ENCODE measurements at regions not wholly inside any gene's neighbourhood (a gene's known extent, or its start where the extent isn't known, plus 50 kb on each side); places are given as distances from the start of the nearest gene placed in this dataset.

DNA sequence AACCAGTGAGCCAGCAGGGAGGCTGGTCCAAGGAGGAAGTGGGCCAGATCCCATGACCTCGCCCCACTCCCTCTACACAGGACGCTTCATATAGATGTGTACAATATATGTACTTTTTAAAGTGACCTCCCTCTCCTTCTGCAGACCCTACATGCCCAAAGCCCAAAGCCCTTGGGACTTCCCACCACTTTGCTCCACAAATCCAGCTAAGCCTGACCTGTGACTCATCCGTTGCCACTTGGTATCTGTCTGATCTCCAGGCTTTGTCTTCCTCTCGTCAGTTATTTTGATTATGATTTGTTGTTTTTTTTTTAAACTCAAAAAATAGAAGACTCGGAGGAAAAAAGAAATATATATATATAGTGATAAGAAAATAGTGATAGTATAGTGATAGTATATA is 470.8 kb downstream of the KCNJ3 start:
- no peaks in the 10 kb centered on the region for H3K36me3 Mint-ChIP-seq (ENCODE audit: low read depth)
- H3K27ac Mint-ChIP-seq: no peak overlapping the region
- H3K9me3 Mint-ChIP-seq: no peaks in the 10 kb centered on the region
- TF ChIP-seq, protein P1, sequence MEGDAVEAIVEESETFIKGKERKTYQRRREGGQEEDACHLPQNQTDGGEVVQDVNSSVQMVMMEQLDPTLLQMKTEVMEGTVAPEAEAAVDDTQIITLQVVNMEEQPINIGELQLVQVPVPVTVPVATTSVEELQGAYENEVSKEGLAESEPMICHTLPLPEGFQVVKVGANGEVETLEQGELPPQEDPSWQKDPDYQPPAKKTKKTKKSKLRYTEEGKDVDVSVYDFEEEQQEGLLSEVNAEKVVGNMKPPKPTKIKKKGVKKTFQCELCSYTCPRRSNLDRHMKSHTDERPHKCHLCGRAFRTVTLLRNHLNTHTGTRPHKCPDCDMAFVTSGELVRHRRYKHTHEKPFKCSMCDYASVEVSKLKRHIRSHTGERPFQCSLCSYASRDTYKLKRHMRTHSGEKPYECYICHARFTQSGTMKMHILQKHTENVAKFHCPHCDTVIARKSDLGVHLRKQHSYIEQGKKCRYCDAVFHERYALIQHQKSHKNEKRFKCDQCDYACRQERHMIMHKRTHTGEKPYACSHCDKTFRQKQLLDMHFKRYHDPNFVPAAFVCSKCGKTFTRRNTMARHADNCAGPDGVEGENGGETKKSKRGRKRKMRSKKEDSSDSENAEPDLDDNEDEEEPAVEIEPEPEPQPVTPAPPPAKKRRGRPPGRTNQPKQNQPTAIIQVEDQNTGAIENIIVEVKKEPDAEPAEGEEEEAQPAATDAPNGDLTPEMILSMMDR (IDR thresholded peaks at IDR 0.05): no peak
- no peaks in the 10 kb centered on the region for H3K4me1 Mint-ChIP-seq
- H3K4me3 Mint-ChIP-seq: no peak overlapping the region
- DNase-seq: no peak
- H3K27me3 Mint-ChIP-seq (ENCODE audit: low read depth, poor library complexity): no peaks in the 10 kb centered on the region

- TF ChIP-seq, protein P1 (IDR thresholded peaks at IDR 0.05): no peak
- Mint-ChIP-seq H3K9me3 (peaks cover 4% of the 10 kb centered on the region), H3K4me3 (no peak overlapping the region), H3K4me1 (peaks cover 4% of the 10 kb centered on the region), H3K27ac (no peak overlapping the region), H3K27me3 (ENCODE audit: low read depth, poor library complexity) (no peaks in the 10 kb centered on the region), H3K36me3 (ENCODE audit: low read depth) (no peaks in the 10 kb centered on the region)
- no peak for DNase-seq
These were observed 464.0 kb downstream of the KCNJ3 start for GRCh38 chr2:155162494-155162893.

GRCh38 chr2:155161314-155161713 is 462.8 kb downstream of the KCNJ3 start:
- Mint-ChIP-seq H3K36me3 (ENCODE audit: low read depth) (no peaks in the 10 kb centered on the region), H3K4me3 (no peak overlapping the region), H3K27me3 (ENCODE audit: low read depth, poor library complexity) (no peaks in the 10 kb centered on the region), H3K27ac (no peak overlapping the region), H3K4me1 (peaks cover 11% of the 10 kb centered on the region), H3K9me3 (peaks cover 4% of the 10 kb centered on the region)
- no peak for DNase-seq
- TF ChIP-seq, protein P1 (IDR thresholded peaks at IDR 0.05): no peak

DNA sequence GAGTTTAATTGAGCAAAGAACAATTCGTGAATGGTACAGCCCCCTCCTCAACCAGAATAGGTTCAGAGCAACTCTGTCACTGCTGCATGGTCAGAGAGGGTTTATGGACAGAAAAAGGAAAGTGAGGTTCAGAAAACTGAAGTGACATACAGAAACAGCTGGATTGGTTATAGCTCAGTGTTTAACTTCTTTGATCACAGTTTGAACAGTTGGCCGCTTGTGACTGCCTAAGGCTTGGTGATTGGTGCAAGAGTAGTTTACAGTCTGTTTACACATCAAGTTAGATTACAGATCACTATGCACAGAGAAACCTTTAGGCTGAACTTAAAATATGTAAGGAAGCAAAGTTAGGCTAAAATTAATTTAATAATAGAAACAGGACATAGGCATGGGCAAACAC is 459.2 kb downstream of the KCNJ3 start:
- Mint-ChIP-seq H3K27ac (no peak overlapping the region), H3K36me3 (ENCODE audit: low read depth) (no peaks in the 10 kb centered on the region), H3K9me3 (peaks cover 4% of the 10 kb centered on the region), H3K4me3 (no peak overlapping the region), H3K4me1 (peaks cover 17% of the 10 kb centered on the region), H3K27me3 (ENCODE audit: low read depth, poor library complexity) (no peaks in the 10 kb centered on the region)
- TF ChIP-seq, protein P1 (IDR thresholded peaks at IDR 0.05): no peak
- DNase-seq: no peak

DNA sequence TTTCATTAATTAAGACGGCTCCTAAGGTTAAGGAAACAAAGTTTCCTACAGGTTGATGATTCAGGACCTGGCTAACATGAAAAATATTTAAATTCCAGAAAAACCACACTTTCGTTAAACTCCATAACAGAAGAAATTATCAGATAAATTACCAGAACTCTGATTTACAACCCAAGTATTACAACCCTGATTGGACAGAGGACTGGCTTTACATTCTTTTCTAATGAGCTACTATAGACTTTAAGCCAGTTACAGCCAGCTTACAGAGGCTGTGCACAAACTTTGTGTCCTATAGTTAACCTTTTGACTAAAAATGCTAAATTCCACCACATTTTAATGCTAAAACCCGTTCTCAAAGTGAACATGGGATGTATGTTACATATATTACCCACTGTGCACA is 458.6 kb downstream of the KCNJ3 start:
- Mint-ChIP-seq H3K4me1 (peaks cover 22% of the 10 kb centered on the region), H3K27ac (peak overlapping the region; percentile 15), H3K27me3 (ENCODE audit: low read depth, poor library complexity) (no peaks in the 10 kb centered on the region), H3K9me3 (peaks cover 4% of the 10 kb centered on the region), H3K4me3 (no peak overlapping the region), H3K36me3 (ENCODE audit: low read depth) (no peaks in the 10 kb centered on the region)
- TF ChIP-seq, protein P1 (IDR thresholded peaks at IDR 0.05): no peak
- no peak for DNase-seq

GRCh38 chr2:155151945-155152344 is 453.4 kb downstream of the KCNJ3 start:
- DNase-seq: no peak
- Mint-ChIP-seq H3K4me1 (peaks cover 12% of the 10 kb centered on the region), H3K27ac (no peak overlapping the region), H3K36me3 (ENCODE audit: low read depth) (no peaks in the 10 kb centered on the region), H3K9me3 (no peaks in the 10 kb centered on the region), H3K4me3 (no peak overlapping the region), H3K27me3 (ENCODE audit: low read depth, poor library complexity) (no peaks in the 10 kb centered on the region)
- TF ChIP-seq, protein P1 (IDR thresholded peaks at IDR 0.05): no peak
